Central memory CD8-positive, alpha-beta T cell (primary cell): ENCODE measurements at regions not wholly inside any gene's neighbourhood (a gene's known extent, or its start where the extent isn't known, plus 50 kb on each side); places are given as distances from the start of the nearest gene placed in this dataset.
"Not testable (repeated sequence)": the region's sequence is repeated elsewhere in the genome, so short reads cannot be mapped to it uniquely, and the experiment has no call there.

Experiments used
- ATAC-seq: fragments of 150-1000 bp; cut with Tn5 transposase; replicated peaks from 2 replicates; pipeline ENCODE4 v1.10.0; 2022; ENCODE audit warnings: mild to moderate bottlenecking, moderate FRiP score, moderate number of reproducible peaks; ENCODE audit not compliant: poor library complexity, severe bottlenecking; ENCODE audit errors: extremely low read depth
- DNase-seq, 2 donors: peaks; one replicate each; pipeline ENCODE4 v3.0.0; 2021; ENCODE audit warnings: low spot score in 2 of 2
- H3K27ac Mint-ChIP-seq: one replicate; pipeline ENCODE4 v1.8.0; 2022; ENCODE audit warnings: low read depth, mild to moderate bottlenecking, moderate library complexity, mixed read lengths
- H3K27me3 Mint-ChIP-seq: one replicate; pipeline ENCODE4 v1.8.0; 2022; ENCODE audit warnings: mixed read lengths
- H3K36me3 Mint-ChIP-seq: one replicate; pipeline ENCODE4 v1.8.0; 2022; ENCODE audit warnings: mild to moderate bottlenecking, moderate library complexity, mixed read lengths; ENCODE audit not compliant: insufficient read depth
- H3K4me1 Mint-ChIP-seq: one replicate; pipeline ENCODE4 v1.8.0; 2022; ENCODE audit warnings: mixed read lengths
- H3K4me3 Mint-ChIP-seq: one replicate; pipeline ENCODE4 v1.8.0; 2022; ENCODE audit warnings: mild to moderate bottlenecking, moderate library complexity, mixed read lengths
- H3K9me3 Mint-ChIP-seq: one replicate; pipeline ENCODE4 v1.8.0; 2022; ENCODE audit warnings: mixed read lengths

- H3K4me1 Mint-ChIP-seq: no peaks in the 10 kb centered on the region
- peaks cover 8% of the 10 kb centered on the region for H3K27me3 Mint-ChIP-seq
Observed at GRCh38 chr5:67887748-67888161, 327.8 kb upstream of the PIK3R1 start.

GRCh38 chr5:67886761-67887160, 328.8 kb upstream of the PIK3R1 start:
- Mint-ChIP-seq H3K36me3 (no peaks in the 10 kb centered on the region), H3K9me3 (no peaks in the 10 kb centered on the region), H3K4me1 (no peaks in the 10 kb centered on the region), H3K4me3 (no peak overlapping the region), H3K27me3 (peaks cover 14% of the 10 kb centered on the region), H3K27ac (no peak overlapping the region)
- ATAC-seq: no peak
- no peak for DNase-seq

More at GRCh38 chr5:67887748-67888161, 327.8 kb upstream of the PIK3R1 start:
- H3K4me3 Mint-ChIP-seq: no peak overlapping the region
- ATAC-seq (peak; percentile 52), DNase-seq (no peak)
- H3K27ac Mint-ChIP-seq: no peak overlapping the region
- H3K9me3 Mint-ChIP-seq: no peaks in the 10 kb centered on the region
- H3K36me3 Mint-ChIP-seq: no peaks in the 10 kb centered on the region

GRCh38 chr5:67880876-67881275, 334.7 kb upstream of the PIK3R1 start:
- H3K27ac Mint-ChIP-seq: no peak overlapping the region
- DNase-seq (no peak), ATAC-seq (no peak)
- H3K4me3 Mint-ChIP-seq: no peak overlapping the region
- no peaks in the 10 kb centered on the region for H3K9me3 Mint-ChIP-seq
- H3K36me3 Mint-ChIP-seq: no peaks in the 10 kb centered on the region
- peaks cover 15% of the 10 kb centered on the region for H3K27me3 Mint-ChIP-seq
- H3K4me1 Mint-ChIP-seq: no peaks in the 10 kb centered on the region

- no peak for ATAC-seq
- H3K27ac Mint-ChIP-seq: no peak overlapping the region
- H3K27me3 Mint-ChIP-seq: peaks cover 15% of the 10 kb centered on the region
- no peaks in the 10 kb centered on the region for H3K9me3 Mint-ChIP-seq
- DNase-seq: no peak
- no peaks in the 10 kb centered on the region for H3K4me1 Mint-ChIP-seq
- no peaks in the 10 kb centered on the region for H3K36me3 Mint-ChIP-seq
- no peak overlapping the region for H3K4me3 Mint-ChIP-seq
Observed at GRCh38 chr5:67880511-67880805, 335.1 kb upstream of the PIK3R1 start.

GRCh38 chr5:67879620-67880510, 335.7 kb upstream of the PIK3R1 start:
- H3K27ac Mint-ChIP-seq: no peak overlapping the region
- ATAC-seq (no peak), DNase-seq (no peak)

GRCh38 chr5:67878933-67879332, 336.6 kb upstream of the PIK3R1 start:
- Mint-ChIP-seq H3K36me3 (no peaks in the 10 kb centered on the region), H3K27me3 (peaks cover 15% of the 10 kb centered on the region), H3K4me1 (no peaks in the 10 kb centered on the region), H3K4me3 (no peak overlapping the region), H3K27ac (no peak overlapping the region), H3K9me3 (no peaks in the 10 kb centered on the region)
- ATAC-seq (no peak), DNase-seq (no peak)

More at GRCh38 chr5:67879620-67880510, 335.7 kb upstream of the PIK3R1 start:
- Mint-ChIP-seq H3K9me3 (no peaks in the 10 kb centered on the region), H3K27me3 (peaks cover 15% of the 10 kb centered on the region), H3K36me3 (no peaks in the 10 kb centered on the region), H3K4me3 (no peak overlapping the region), H3K4me1 (no peaks in the 10 kb centered on the region)

GRCh38 chr5:67876371-67876770, 339.2 kb upstream of the PIK3R1 start:
- no peaks in the 10 kb centered on the region for H3K9me3 Mint-ChIP-seq
- no peak for DNase-seq
- no peak overlapping the region for H3K4me3 Mint-ChIP-seq
- peaks cover under 1% of the 10 kb centered on the region for H3K27me3 Mint-ChIP-seq
- H3K27ac Mint-ChIP-seq: no peak overlapping the region
- no peaks in the 10 kb centered on the region for H3K36me3 Mint-ChIP-seq
- no peak for ATAC-seq
- H3K4me1 Mint-ChIP-seq: no peaks in the 10 kb centered on the region

- ATAC-seq: no peak
- H3K36me3 Mint-ChIP-seq: no peaks in the 10 kb centered on the region
- no peaks in the 10 kb centered on the region for H3K9me3 Mint-ChIP-seq
- H3K27me3 Mint-ChIP-seq: no peaks in the 10 kb centered on the region
- no peak for DNase-seq
- H3K4me1 Mint-ChIP-seq: no peaks in the 10 kb centered on the region
- H3K27ac Mint-ChIP-seq: no peak overlapping the region
- no peak overlapping the region for H3K4me3 Mint-ChIP-seq
Observed at GRCh38 chr5:67875601-67876000, 340.0 kb upstream of the PIK3R1 start.

GRCh38 chr5:67873935-67874334, 341.6 kb upstream of the PIK3R1 start:
- H3K36me3 Mint-ChIP-seq: no peaks in the 10 kb centered on the region
- no peak overlapping the region for H3K4me3 Mint-ChIP-seq
- DNase-seq (no peak), ATAC-seq (no peak)
- H3K27me3 Mint-ChIP-seq: no peaks in the 10 kb centered on the region
- H3K4me1 Mint-ChIP-seq: no peaks in the 10 kb centered on the region
- no peaks in the 10 kb centered on the region for H3K9me3 Mint-ChIP-seq
- no peak overlapping the region for H3K27ac Mint-ChIP-seq

- ATAC-seq (no peak), DNase-seq (no peak)
- H3K27me3 Mint-ChIP-seq: no peaks in the 10 kb centered on the region
- no peak overlapping the region for H3K4me3 Mint-ChIP-seq
- no peaks in the 10 kb centered on the region for H3K36me3 Mint-ChIP-seq
- no peaks in the 10 kb centered on the region for H3K9me3 Mint-ChIP-seq
- no peaks in the 10 kb centered on the region for H3K4me1 Mint-ChIP-seq
- H3K27ac Mint-ChIP-seq: no peak overlapping the region
Observed at GRCh38 chr5:67870662-67871061, 344.9 kb upstream of the PIK3R1 start.

GRCh38 chr5:67864335-67864734, 351.2 kb upstream of the PIK3R1 start:
- not testable (repeated sequence) for H3K36me3 Mint-ChIP-seq, H3K4me3 Mint-ChIP-seq, H3K9me3 Mint-ChIP-seq, DNase-seq, H3K4me1 Mint-ChIP-seq, ATAC-seq, H3K27ac Mint-ChIP-seq
- H3K27me3 Mint-ChIP-seq: peaks cover 10% of the 10 kb centered on the region

GRCh38 chr5:67858471-67859031, 357.0 kb upstream of the PIK3R1 start:
- DNase-seq (no peak), ATAC-seq (no peak)
- peaks cover 4% of the 10 kb centered on the region for H3K9me3 Mint-ChIP-seq
- no peak overlapping the region for H3K27ac Mint-ChIP-seq
- H3K4me3 Mint-ChIP-seq: no peak overlapping the region
- no peaks in the 10 kb centered on the region for H3K4me1 Mint-ChIP-seq
- H3K27me3 Mint-ChIP-seq: no peaks in the 10 kb centered on the region
- H3K36me3 Mint-ChIP-seq: peaks cover 2% of the 10 kb centered on the region

GRCh38 chr5:67857502-67857901, 358.1 kb upstream of the PIK3R1 start:
- ATAC-seq (no peak), DNase-seq (no peak)
- no peaks in the 10 kb centered on the region for H3K27me3 Mint-ChIP-seq
- H3K36me3 Mint-ChIP-seq: no peaks in the 10 kb centered on the region
- H3K4me3 Mint-ChIP-seq: no peak overlapping the region
- H3K9me3 Mint-ChIP-seq: peaks cover 6% of the 10 kb centered on the region
- H3K4me1 Mint-ChIP-seq: no peaks in the 10 kb centered on the region
- no peak overlapping the region for H3K27ac Mint-ChIP-seq
